Astrocyte (in vitro differentiated cells and primary cell): ENCODE measurements at regions not wholly inside any gene's neighbourhood (a gene's known extent, or its start where the extent isn't known, plus 50 kb on each side); places are given as distances from the start of the nearest gene placed in this dataset.
"Not testable (repeated sequence)": the region's sequence is repeated elsewhere in the genome, so short reads cannot be mapped to it uniquely, and the experiment has no call there.

Source experiments
- DNase-seq: peaks from one replicate; pipeline ENCODE4 v3.0.0-alpha.2; 2010; ENCODE audit warnings: low read depth
- FAIRE-seq: peaks from 2 replicates; lab custom pipeline; 2011; peaks lifted over from hg19 to GRCh38; lab: Jason Lieb, UNC
- H2AFZ ChIP-seq: 2 replicates; pipeline ENCODE4 v1.6.0; 2012; ENCODE audit warnings: low read depth, low read length, inconsistent platforms
- H3K27ac ChIP-seq: 2 replicates; pipeline ENCODE4 v1.5.1; 2011; ENCODE audit warnings: low read depth, low read length, inconsistent platforms
- H3K27me3 ChIP-seq: 2 replicates; pipeline ENCODE4 v1.6.0; 2011; ENCODE audit warnings: low read length, inconsistent platforms; ENCODE audit not compliant: insufficient read depth
- H3K36me3 ChIP-seq: 2 replicates; pipeline ENCODE4 v1.5.1; 2011; ENCODE audit warnings: low read length, inconsistent platforms; ENCODE audit not compliant: insufficient read depth
- H3K4me1 ChIP-seq: 2 replicates; pipeline ENCODE4 v1.5.1; 2011; ENCODE audit warnings: low read length, inconsistent platforms; ENCODE audit not compliant: insufficient read depth
- H3K4me2 ChIP-seq: 2 replicates; pipeline ENCODE4 v1.6.0; 2012; ENCODE audit warnings: low read length, inconsistent platforms
- H3K4me3 ChIP-seq: 2 replicates; pipeline ENCODE4 v1.5.1; 2011; ENCODE audit warnings: low read depth, mild to moderate bottlenecking, low read length, inconsistent platforms; ENCODE audit not compliant: insufficient read depth
- H3K79me2 ChIP-seq: 2 replicates; pipeline ENCODE4 v1.6.0; 2012; ENCODE audit warnings: mild to moderate bottlenecking, low read length, inconsistent platforms; ENCODE audit not compliant: insufficient read depth
- H3K9ac ChIP-seq: 2 replicates; pipeline ENCODE4 v1.6.0; 2012; ENCODE audit warnings: mild to moderate bottlenecking, low read length, inconsistent platforms
- H3K9me3 ChIP-seq: 2 replicates; pipeline ENCODE4 v1.5.1; 2012; ENCODE audit warnings: low read depth, mild to moderate bottlenecking, low read length, inconsistent platforms; ENCODE audit not compliant: insufficient read depth
- H4K20me1 ChIP-seq: 2 replicates; pipeline ENCODE4 v1.6.0; 2012; ENCODE audit warnings: low read length, inconsistent platforms; ENCODE audit not compliant: insufficient read depth
- H3K27ac Mint-ChIP-seq: one replicate; pipeline ENCODE4 v1.8.0; 2021; ENCODE audit warnings: mild to moderate bottlenecking, mixed read lengths; ENCODE audit not compliant: unreplicated experiment
- H3K27me3 Mint-ChIP-seq: one replicate; pipeline ENCODE4 v1.8.0; 2021; ENCODE audit warnings: low read depth, mixed read lengths; ENCODE audit not compliant: unreplicated experiment
- H3K36me3 Mint-ChIP-seq: one replicate; pipeline ENCODE4 v1.8.0; 2021; ENCODE audit warnings: low read depth, mixed read lengths; ENCODE audit not compliant: unreplicated experiment
- H3K4me1 Mint-ChIP-seq: one replicate; pipeline ENCODE4 v1.8.0; 2021; ENCODE audit warnings: low read depth, mixed read lengths; ENCODE audit not compliant: unreplicated experiment
- H3K4me3 Mint-ChIP-seq: one replicate; pipeline ENCODE4 v1.8.0; 2021; ENCODE audit warnings: mild to moderate bottlenecking, moderate library complexity, mixed read lengths; ENCODE audit not compliant: unreplicated experiment
- H3K9me3 Mint-ChIP-seq: one replicate; pipeline ENCODE4 v1.8.0; 2021; ENCODE audit warnings: mild to moderate bottlenecking, mixed read lengths; ENCODE audit not compliant: unreplicated experiment
- EZH2 ChIP-seq: IDR thresholded peaks from 2 replicates; pipeline ENCODE4 v1.6.1; 2012; ENCODE audit warnings: mild to moderate bottlenecking, low read length, inconsistent platforms; ENCODE audit not compliant: insufficient read depth
- TF ChIP-seq, protein P1 (sequence below): IDR thresholded peaks from 2 replicates; pipeline ENCODE4 v1.5.1; 2011; ENCODE audit warnings: low read depth, mild to moderate bottlenecking, inconsistent platforms, low read length, moderate library complexity; ENCODE audit not compliant: insufficient read depth

DNA sequence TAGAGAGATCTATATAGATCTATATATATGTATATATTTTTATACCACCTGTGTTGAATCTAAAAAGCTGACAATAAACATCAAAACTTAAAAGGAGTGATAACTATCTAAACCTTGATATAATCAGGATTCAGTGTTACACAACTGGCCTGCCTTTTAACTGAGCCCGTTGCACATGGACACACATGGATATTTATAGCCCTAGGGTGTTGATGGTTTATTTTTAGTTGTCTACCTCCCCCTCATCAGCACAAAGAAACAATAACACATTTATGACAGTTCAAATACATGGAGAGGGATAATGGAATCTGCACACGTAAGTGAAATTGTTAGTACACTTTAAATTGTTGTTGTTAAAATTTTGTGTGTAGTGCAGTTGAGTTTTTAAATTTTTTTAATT lies 336.9 kb downstream of the ZNF248 start:
- Mint-ChIP-seq H3K4me3 (no peak overlapping the region), H3K27ac (no peak overlapping the region), H3K9me3 (peaks cover 5% of the 10 kb centered on the region), H3K4me1 (no peaks in the 10 kb centered on the region), H3K36me3 (no peaks in the 10 kb centered on the region), H3K27me3 (no peaks in the 10 kb centered on the region)
- Histone ChIP-seq H3K27ac (no peak overlapping the region), H4K20me1 (no peaks in the 10 kb centered on the region), H3K79me2 (no peaks in the 10 kb centered on the region), H2AFZ (no peak overlapping the region), H3K9me3 (peaks cover 8% of the 10 kb centered on the region), H3K4me2 (no peak overlapping the region), H3K4me1 (no peaks in the 10 kb centered on the region), H3K36me3 (no peaks in the 10 kb centered on the region), H3K27me3 (no peaks in the 10 kb centered on the region), H3K4me3 (no peak overlapping the region), H3K9ac (no peak overlapping the region)
- DNase-seq, result no peak
- TF ChIP-seq, protein P1, sequence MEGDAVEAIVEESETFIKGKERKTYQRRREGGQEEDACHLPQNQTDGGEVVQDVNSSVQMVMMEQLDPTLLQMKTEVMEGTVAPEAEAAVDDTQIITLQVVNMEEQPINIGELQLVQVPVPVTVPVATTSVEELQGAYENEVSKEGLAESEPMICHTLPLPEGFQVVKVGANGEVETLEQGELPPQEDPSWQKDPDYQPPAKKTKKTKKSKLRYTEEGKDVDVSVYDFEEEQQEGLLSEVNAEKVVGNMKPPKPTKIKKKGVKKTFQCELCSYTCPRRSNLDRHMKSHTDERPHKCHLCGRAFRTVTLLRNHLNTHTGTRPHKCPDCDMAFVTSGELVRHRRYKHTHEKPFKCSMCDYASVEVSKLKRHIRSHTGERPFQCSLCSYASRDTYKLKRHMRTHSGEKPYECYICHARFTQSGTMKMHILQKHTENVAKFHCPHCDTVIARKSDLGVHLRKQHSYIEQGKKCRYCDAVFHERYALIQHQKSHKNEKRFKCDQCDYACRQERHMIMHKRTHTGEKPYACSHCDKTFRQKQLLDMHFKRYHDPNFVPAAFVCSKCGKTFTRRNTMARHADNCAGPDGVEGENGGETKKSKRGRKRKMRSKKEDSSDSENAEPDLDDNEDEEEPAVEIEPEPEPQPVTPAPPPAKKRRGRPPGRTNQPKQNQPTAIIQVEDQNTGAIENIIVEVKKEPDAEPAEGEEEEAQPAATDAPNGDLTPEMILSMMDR, result no peak
- TF ChIP-seq EZH2, result no peak
- no peak for FAIRE-seq

DNA sequence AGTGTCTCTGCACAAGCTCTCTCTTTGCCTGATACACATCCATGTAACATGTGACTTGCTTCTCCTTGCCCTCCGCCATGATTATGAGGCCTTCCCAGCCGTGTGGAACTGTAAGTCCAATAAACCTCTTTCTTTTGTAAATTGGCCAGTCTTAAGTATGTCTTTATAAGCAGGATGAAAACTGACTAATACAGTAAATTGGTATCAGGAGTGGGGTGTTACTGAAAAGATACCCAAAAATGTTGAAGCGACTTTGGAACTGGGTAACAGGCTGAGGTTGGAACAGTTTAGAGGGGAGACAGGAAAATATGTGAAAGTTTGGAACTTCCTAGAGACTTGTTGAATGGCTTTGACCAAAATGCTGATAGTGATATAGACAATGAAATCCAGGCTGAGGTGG lies 346.9 kb downstream of the ZNF248 start:
- peaks cover 16% of the 10 kb centered on the region for H3K9me3 Mint-ChIP-seq
- H3K4me1 Mint-ChIP-seq, H3K27ac Mint-ChIP-seq, FAIRE-seq, H3K9ac ChIP-seq, H3K27me3 Mint-ChIP-seq, H3K36me3 ChIP-seq, H4K20me1 ChIP-seq, H3K4me3 Mint-ChIP-seq, H3K4me2 ChIP-seq, H3K27me3 ChIP-seq, H2AFZ ChIP-seq, H3K36me3 Mint-ChIP-seq, DNase-seq, H3K4me1 ChIP-seq, H3K79me2 ChIP-seq, H3K27ac ChIP-seq, H3K9me3 ChIP-seq, H3K4me3 ChIP-seq: not testable (repeated sequence)

DNA sequence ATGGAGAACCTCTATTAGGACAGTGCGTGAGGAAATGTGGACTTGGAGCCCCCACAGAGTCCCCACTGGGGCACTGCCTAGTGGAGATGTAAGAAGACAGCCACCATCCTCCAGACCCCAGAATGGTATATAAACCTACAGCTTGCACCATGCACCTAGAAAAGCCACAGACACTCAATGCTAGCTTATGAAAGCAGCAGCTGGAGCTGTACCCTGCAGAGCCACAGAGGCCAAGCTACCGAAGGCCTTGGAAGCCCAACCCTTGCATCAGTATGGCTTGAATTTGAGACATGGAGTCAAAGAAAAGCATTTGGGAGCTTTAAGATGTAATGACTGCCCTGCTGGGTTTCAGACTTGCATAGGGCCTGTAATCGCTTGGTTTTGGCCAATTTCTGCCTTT lies 361.3 kb downstream of the ZNF248 start:
- H3K36me3 ChIP-seq, result no peaks in the 10 kb centered on the region
- H3K36me3 Mint-ChIP-seq, result no peaks in the 10 kb centered on the region
- peaks cover 11% of the 10 kb centered on the region for H3K9me3 Mint-ChIP-seq
- H3K4me1 Mint-ChIP-seq, result no peaks in the 10 kb centered on the region
- no peaks in the 10 kb centered on the region for H3K9me3 ChIP-seq
- H3K27me3 ChIP-seq, result no peaks in the 10 kb centered on the region
- no peaks in the 10 kb centered on the region for H3K27me3 Mint-ChIP-seq
- H3K9ac ChIP-seq, result no peak overlapping the region
- DNase-seq (no peak), FAIRE-seq (no peak)
- H3K79me2 ChIP-seq, result no peaks in the 10 kb centered on the region
- no peak overlapping the region for H3K4me3 ChIP-seq
- no peaks in the 10 kb centered on the region for H4K20me1 ChIP-seq
- H3K27ac ChIP-seq, result no peak overlapping the region
- no peak overlapping the region for H3K4me2 ChIP-seq
- no peaks in the 10 kb centered on the region for H3K4me1 ChIP-seq
- no peak overlapping the region for H3K4me3 Mint-ChIP-seq
- H3K27ac Mint-ChIP-seq, result no peak overlapping the region
- H2AFZ ChIP-seq, result no peak overlapping the region
- TF ChIP-seq, protein P1, result no peak
- no peak for TF ChIP-seq EZH2
